ENCODE measurements at regions not wholly inside any gene's neighbourhood (a gene's known extent, or its start where the extent isn't known, plus 50 kb on each side); places are given as distances from the start of the nearest gene placed in this dataset.
"Not testable (repeated sequence)": the region's sequence is repeated elsewhere in the genome, so short reads cannot be mapped to it uniquely, and the experiment has no call there.

GRCh38 chr9:75683591-75683990 is 206.9 kb upstream of the PCSK5 start:
- no peak for DNase-seq

DNA sequence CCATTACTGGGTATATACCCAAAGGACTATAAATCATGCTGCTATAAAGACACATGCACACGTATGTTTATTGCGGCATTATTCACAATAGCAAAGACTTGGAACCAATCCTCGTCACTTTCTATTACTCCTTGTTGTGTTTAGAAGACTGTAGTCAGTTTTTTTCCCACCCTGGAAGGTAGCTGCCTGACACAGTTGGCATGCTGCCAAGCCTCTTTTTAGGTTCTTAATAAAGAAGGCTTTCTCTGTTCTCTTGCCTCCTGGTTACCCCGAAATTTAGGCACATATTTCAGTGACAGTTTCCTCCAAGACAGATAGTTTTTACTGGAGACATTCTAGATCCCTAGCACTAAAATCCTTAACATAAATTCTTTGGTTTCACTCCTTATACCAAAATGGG is 205.4 kb upstream of the PCSK5 start:
- DNase-seq, result no peak

- no peak for DNase-seq
Observed at GRCh38 chr9:75687359-75687953, 203.0 kb upstream of the PCSK5 start.

DNA sequence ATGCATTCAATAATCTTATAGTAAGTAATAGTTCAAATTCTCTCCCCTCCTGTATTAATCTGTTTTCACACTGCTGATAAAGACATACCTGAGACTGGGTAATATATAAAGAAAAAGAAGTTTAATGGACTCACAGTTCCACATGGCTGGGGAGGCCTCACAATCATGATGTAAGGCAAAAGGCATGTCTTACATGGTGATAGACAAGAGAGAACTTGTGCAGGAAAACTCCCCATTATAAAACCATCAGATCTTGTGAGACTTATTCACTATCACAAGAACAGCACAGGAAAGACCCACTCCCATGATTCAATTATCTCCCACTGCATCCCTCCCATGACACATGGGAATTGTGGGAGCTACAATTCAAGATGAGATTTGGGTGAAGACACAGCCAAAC is 199.9 kb upstream of the PCSK5 start:
- not testable (repeated sequence) for DNase-seq

DNA sequence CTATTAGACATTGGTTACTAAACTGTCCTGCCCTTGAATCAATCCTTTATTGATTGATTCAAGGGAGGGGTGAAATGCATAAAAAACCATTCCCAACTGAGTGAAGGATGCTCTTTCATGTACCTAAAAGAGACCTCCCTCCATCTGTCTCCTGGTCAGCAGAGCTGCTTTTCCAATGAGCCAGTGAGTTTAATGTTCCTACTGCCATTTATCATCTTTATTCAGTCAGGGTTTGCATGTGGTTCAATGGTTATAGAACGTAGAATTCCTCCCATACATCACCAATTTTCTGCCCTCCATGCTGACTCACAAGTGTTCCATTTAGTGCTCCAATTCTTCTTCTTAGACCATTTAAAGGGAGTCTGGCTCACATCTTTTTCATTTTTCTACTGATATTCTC is 199.1 kb upstream of the PCSK5 start:
- no peak for DNase-seq

DNA sequence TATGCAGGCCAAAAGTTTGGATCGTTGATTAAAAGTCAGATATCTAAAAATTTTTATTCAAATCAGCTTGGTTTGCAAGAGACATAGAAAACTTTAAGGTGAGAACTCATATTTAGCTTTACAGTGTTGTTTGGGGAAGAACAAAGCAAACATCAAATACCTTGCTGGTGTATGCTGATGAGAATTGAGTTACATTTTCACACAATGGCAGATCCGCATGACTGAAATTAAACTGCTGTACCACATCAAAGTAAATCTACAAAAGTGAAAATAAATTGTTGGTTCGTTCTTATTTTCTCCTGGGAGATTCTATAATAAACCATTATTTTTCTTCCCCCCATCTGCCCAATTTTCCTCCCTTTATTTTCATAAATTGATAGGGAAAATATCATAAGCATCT is 198.2 kb upstream of the PCSK5 start:
- DNase-seq, result no peak

- DNase-seq, result no peak
Observed at GRCh38 chr9:75695921-75696320, 194.6 kb upstream of the PCSK5 start.

GRCh38 chr9:75699017-75699416 is 191.5 kb upstream of the PCSK5 start:
- no peak for DNase-seq

GRCh38 chr9:75699625-75700251 is 190.7 kb upstream of the PCSK5 start:
- DNase-seq, result no peak

DNA sequence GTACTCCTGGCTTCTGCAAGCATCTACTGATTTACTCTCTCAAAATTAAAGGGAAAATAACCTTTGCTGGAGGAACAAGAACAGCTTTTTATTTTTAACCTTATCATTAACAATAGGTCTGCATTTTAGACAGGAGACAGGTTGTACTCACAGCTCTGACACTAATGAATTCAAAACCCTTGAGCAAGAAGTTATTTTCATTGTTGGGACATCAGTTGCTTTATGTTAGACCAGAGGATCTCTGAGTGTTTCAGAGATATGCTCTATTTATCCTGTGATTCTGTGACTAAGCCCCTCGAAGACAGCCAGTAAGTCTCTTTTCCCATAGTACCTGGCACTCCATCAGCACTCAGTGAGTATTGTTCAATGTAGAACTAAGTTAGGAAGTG is 190.2 kb upstream of the PCSK5 start:
- DNase-seq, result no peak

DNA sequence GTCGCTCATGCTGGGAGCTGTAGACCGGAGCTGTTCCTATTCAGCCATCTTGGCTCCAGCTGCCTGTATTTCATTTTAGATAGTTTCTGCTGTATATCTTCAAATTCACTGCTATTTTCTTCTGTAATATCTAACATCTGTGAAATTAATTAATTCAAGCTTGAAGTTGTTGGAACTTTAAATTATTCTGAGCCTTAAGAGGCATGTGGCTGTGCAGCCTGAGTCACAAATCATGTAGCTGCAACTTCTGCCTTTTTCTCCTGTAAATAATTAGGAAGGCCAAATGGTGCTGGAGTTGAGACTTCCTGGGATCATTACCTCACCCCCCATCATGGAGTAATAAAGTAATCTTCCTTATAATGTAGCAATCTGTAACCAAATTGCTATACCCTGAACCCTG is 183.3 kb upstream of the PCSK5 start:
- DNase-seq, result no peak

- no peak for DNase-seq
Observed at GRCh38 chr9:75709698-75710097, 180.8 kb upstream of the PCSK5 start.

DNA sequence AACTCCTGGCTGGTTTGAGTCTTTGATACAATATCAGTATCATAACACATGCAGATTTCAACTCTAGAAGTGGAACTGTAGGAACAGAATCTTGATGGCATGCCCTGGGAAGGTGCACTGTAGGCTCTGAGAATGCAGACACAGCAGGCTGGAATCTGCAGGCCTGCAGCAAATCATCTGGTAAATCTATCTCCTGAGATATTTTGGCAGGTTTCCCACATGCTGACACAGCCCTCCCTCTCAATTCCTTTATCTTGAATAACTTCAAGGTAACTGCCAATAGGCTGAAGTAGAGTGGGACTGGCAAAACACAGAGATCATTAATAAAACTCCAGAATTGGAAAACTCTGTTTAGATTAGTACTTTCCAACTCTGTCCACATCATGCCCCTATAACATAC is 177.8 kb upstream of the PCSK5 start:
- peak; percentile 17 for DNase-seq

GRCh38 chr9:75713335-75713734 is 177.1 kb upstream of the PCSK5 start:
- DNase-seq, result peak; percentile 47

- no peak for DNase-seq
Observed at GRCh38 chr9:75715360-75715759, 175.1 kb upstream of the PCSK5 start.

DNA sequence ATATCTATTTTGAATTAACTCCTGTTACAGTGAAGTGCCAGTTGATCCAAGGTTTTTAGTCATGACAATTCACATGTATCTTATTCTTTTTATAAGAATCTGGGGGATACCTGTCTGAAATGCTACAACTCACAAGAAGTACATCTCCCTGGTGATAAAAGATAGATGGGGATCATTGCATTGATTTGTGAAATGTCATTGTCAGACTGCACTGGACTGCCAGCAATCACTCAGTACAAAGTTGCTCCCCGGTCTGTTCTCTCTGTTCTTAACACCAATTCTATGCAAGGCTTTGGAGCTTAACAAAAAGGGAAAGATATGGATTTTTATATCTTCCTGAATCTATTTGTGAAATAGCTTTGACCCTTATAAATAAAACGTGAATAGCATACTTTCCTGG is 171.8 kb upstream of the PCSK5 start:
- DNase-seq, result no peak

DNA sequence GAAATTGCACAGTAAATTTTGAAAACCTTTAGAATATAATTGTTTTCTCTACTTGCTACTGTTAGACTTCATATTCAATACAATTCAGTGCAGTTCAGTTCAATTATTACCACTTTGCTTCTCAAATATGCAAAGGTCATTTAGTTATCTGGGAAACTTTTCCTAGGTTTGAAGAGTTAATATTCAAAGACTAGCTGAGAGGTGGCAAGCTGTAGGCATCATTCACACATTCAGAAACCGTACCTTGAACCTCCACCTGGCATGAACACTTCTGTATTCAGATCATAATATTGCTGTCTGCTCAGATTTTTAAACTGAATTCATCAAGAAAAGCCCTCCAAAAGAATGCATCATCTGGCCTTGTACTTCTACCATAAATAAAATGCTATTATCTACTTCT is 162.1 kb upstream of the PCSK5 start:
- DNase-seq, result no peak

DNA sequence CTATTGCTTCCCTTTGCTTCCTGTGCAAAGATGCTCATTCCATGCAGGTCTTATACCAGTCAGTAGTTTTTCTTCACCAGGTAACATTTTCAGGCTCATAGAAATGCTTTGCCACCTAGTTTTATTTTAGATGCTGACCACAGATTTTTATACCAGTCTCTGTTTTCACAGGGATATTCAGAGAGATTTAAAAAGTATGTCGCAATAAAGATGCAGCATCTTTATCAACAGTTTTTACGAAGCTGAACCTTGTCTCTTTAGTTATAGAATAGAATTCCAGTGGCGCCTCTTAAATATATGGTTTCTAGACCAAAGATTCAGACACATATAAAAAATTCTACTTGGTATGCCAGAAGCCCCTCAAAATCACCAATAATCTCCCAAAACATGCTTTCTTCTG is 155.7 kb upstream of the PCSK5 start:
- DNase-seq, result no peak

GRCh38 chr9:75739884-75740611 is 150.4 kb upstream of the PCSK5 start:
- peak; percentile 45 for DNase-seq

DNA sequence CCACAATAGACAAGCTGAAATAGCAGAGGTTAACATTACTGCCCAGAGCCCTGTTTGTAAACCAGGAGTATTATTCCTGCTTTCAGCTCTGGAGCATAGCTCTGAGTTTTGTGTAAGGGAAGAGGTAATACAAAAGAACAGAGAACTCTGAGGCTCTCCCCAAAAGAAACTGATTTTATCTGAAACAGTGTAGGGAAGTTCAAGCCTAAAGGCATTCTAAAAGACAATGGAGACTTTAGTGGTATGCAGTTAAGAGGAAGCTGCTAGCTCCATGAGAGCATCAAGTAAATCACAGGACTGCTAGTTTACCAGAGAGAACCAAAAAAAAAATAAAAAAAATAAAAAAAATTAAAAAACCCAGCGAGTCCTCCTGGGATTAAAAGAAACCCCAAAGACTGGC is 146.6 kb upstream of the PCSK5 start:
- no peak for DNase-seq

DNA sequence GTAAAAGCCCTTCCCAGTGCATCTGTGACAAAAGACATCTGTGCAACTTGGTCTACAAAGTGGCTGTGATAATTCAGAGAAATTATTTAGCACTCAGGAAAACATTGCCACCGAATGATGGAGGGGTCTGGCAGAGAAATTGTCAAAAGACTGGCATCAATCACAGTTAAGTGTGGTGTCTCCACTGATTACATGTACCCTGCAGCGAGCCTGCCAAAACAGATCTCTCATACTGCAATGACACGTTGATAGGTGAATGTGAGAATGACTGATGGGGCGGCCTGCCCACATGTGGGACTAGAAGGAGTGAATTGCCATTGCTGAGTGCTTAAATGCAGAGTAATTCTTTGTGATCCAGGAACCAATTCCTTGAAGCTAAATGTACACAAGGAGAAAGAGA is 136.4 kb upstream of the PCSK5 start:
- no peak for DNase-seq

DNA sequence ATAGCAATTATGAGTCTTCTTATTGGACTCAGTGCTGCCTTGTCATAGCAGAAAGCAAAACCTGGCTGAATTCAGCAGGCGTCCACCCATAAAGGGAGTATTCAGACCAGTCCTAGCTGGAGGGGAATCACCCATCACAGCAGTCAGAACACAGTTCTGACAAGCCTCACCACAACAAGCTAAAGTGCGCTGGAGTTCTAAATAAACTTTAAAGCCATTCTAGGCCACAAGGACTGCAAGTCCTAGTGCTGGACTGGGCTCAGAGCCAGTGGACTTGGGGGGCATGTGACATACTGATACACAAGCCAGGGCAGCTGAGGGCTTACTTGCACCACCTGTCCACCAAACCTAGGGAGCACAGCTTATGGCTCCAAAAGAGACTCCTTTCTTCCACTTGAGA is 115.3 kb upstream of the PCSK5 start:
- peak; percentile 38 for DNase-seq

GRCh38 chr9:75775966-75776691 is 114.3 kb upstream of the PCSK5 start:
- DNase-seq, result no peak

Measured in tongue (tissue), 1 donor.